ENCODE measurements at regions not wholly inside any gene's neighbourhood (a gene's known extent, or its start where the extent isn't known, plus 50 kb on each side); places are given as distances from the start of the nearest gene placed in this dataset.
A peak's percentile ranks its signal among the peaks of the same experiment; 100 is the strongest.

- Histone ChIP-seq H4K20me1 (no peaks in the 10 kb centered on the region), H3K4me2 (peak overlapping the region; percentile 78), H3K4me1 (peaks cover 84% of the 10 kb centered on the region), H3K27ac (peak overlapping the region; percentile 60), H3K9me3 (no peaks in the 10 kb centered on the region), H3K4me3 (peak overlapping the region; percentile 64), H3K9ac (peak overlapping the region; percentile 71), H3K27me3 (no peaks in the 10 kb centered on the region), H3K36me3 (no peaks in the 10 kb centered on the region)
- TF ChIP-seq Cebpa-rat (IDR thresholded peaks at IDR 0.05): no peak
These were observed 144.1 kb downstream of the SLC7A11 start for GRCh38 chr4:138097912-138098600.

GRCh38 chr4:138096384-138097062, 145.6 kb downstream of the SLC7A11 start:
- TF ChIP-seq Cebpa-rat (IDR thresholded peaks at IDR 0.05): no peak
- H3K4me3 ChIP-seq: peak overlapping the region; percentile 64
- H3K4me1 ChIP-seq: peaks cover 97% of the 10 kb centered on the region
- H3K4me2 ChIP-seq: peak overlapping the region; percentile 78
- H4K20me1 ChIP-seq: no peaks in the 10 kb centered on the region
- peak overlapping the region; percentile 60 for H3K27ac ChIP-seq
- H3K27me3 ChIP-seq: no peaks in the 10 kb centered on the region
- H3K36me3 ChIP-seq: peaks cover 3% of the 10 kb centered on the region; the same call in 1 of the 2 replicates
- H3K9ac ChIP-seq: peak overlapping the region; percentile 71
- H3K9me3 ChIP-seq: peaks cover 3% of the 10 kb centered on the region; the same call in 1 of the 2 replicates

GRCh38 chr4:138095378-138095777, 146.8 kb downstream of the SLC7A11 start:
- H3K36me3 ChIP-seq: peaks cover 9% of the 10 kb centered on the region; the same call in 1 of the 2 replicates
- peak overlapping the region; percentile 64 for H3K4me3 ChIP-seq
- peaks cover 3% of the 10 kb centered on the region; the same call in 1 of the 2 replicates for H3K9me3 ChIP-seq
- H4K20me1 ChIP-seq: no peaks in the 10 kb centered on the region
- H3K4me1 ChIP-seq: peaks cover 96% of the 10 kb centered on the region
- H3K27ac ChIP-seq: peak overlapping the region; percentile 58
- H3K27me3 ChIP-seq: no peaks in the 10 kb centered on the region
- H3K9ac ChIP-seq: peak overlapping the region; percentile 52; the same call in 1 of the 2 replicates
- no peak for TF ChIP-seq Cebpa-rat (IDR thresholded peaks at IDR 0.05)
- H3K4me2 ChIP-seq: peak overlapping the region; percentile 78

GRCh38 chr4:138092060-138092459, 150.1 kb downstream of the SLC7A11 start:
- Histone ChIP-seq H3K4me2 (0 out of 2 replicates have a peak overlapping the region, but pooled peaks have one; percentile 19), H3K4me3 (no peak overlapping the region), H3K27ac (no peak overlapping the region), H3K27me3 (no peaks in the 10 kb centered on the region), H3K4me1 (peaks cover 72% of the 10 kb centered on the region), H3K9me3 (peaks cover 23% of the 10 kb centered on the region), H3K36me3 (peaks cover 41% of the 10 kb centered on the region), H3K9ac (no peak overlapping the region), H4K20me1 (no peaks in the 10 kb centered on the region)
- no peak for TF ChIP-seq Cebpa-rat (IDR thresholded peaks at IDR 0.05)

- no peak overlapping the region for H3K4me3 ChIP-seq
- no peaks in the 10 kb centered on the region for H3K27me3 ChIP-seq
- H4K20me1 ChIP-seq: no peaks in the 10 kb centered on the region
- TF ChIP-seq Cebpa-rat (IDR thresholded peaks at IDR 0.05): no peak
- H3K27ac ChIP-seq: peak overlapping the region; percentile 32; the same call in 1 of the 2 replicates
- peak overlapping the region; percentile 6; the same call in 1 of the 2 replicates for H3K4me2 ChIP-seq
- H3K4me1 ChIP-seq: peaks cover 64% of the 10 kb centered on the region
- H3K36me3 ChIP-seq: peaks cover 41% of the 10 kb centered on the region
- H3K9ac ChIP-seq: 0 out of 2 replicates have a peak overlapping the region, but pooled peaks have one; percentile 2
- peaks cover 23% of the 10 kb centered on the region for H3K9me3 ChIP-seq
These were observed 151.1 kb downstream of the SLC7A11 start for GRCh38 chr4:138090918-138091676.

- H3K4me3 ChIP-seq: no peak overlapping the region
These were observed 151.8 kb downstream of the SLC7A11 start for GRCh38 chr4:138090150-138090917.

GRCh38 chr4:138088449-138089208, 153.5 kb downstream of the SLC7A11 start:
- Histone ChIP-seq H3K4me1 (peaks cover 39% of the 10 kb centered on the region), H4K20me1 (no peaks in the 10 kb centered on the region), H3K4me2 (no peak overlapping the region), H3K27me3 (no peaks in the 10 kb centered on the region), H3K27ac (no peak overlapping the region), H3K9ac (no peak overlapping the region), H3K4me3 (no peak overlapping the region), H3K36me3 (peaks cover 49% of the 10 kb centered on the region), H3K9me3 (peaks cover 23% of the 10 kb centered on the region)
- TF ChIP-seq Cebpa-rat (IDR thresholded peaks at IDR 0.05): no peak

More at GRCh38 chr4:138090150-138090917, 151.8 kb downstream of the SLC7A11 start:
- Histone ChIP-seq H3K9me3 (peaks cover 23% of the 10 kb centered on the region), H3K27me3 (no peaks in the 10 kb centered on the region), H3K27ac (no peak overlapping the region), H3K36me3 (peaks cover 41% of the 10 kb centered on the region), H4K20me1 (no peaks in the 10 kb centered on the region), H3K9ac (no peak overlapping the region), H3K4me2 (no peak overlapping the region), H3K4me1 (peaks cover 56% of the 10 kb centered on the region)
- no peak for TF ChIP-seq Cebpa-rat (IDR thresholded peaks at IDR 0.05)

GRCh38 chr4:138087066-138087719, 155.0 kb downstream of the SLC7A11 start:
- Histone ChIP-seq H3K4me2 (peak overlapping the region; percentile 4; the same call in 1 of the 2 replicates), H3K27ac (no peak overlapping the region), H3K36me3 (peaks cover 51% of the 10 kb centered on the region), H3K9ac (no peak overlapping the region), H3K4me3 (no peak overlapping the region), H4K20me1 (no peaks in the 10 kb centered on the region), H3K9me3 (peaks cover 22% of the 10 kb centered on the region), H3K27me3 (no peaks in the 10 kb centered on the region), H3K4me1 (peaks cover 25% of the 10 kb centered on the region)
- no peak for TF ChIP-seq Cebpa-rat (IDR thresholded peaks at IDR 0.05)
